HCT116 (cell line): ENCODE measurements at regions not wholly inside any gene's neighbourhood (a gene's known extent, or its start where the extent isn't known, plus 50 kb on each side); places are given as distances from the start of the nearest gene placed in this dataset.

ENCODE experiments used
- ATAC-seq: fragments of 200-7000 bp; cut with Tn5 transposase; 2 replicates; pipeline ENCODE4 v1.9.1; 2020; ENCODE audit warnings: mild to moderate bottlenecking, moderate library complexity
- BruUV-seq: library from RNA; stranded (reverse); fragments of 400-500 nt; replicated peaks from 2 replicates; lab custom pipeline; 2021; lab: Mats Ljungman, UMichigan
- CTCF ChIA-PET: fragments of 300-600 bp; sonication (Branson Sonifier 250); formaldehyde crosslinking; loops from one replicate; lab custom pipeline; 2021; ENCODE audit warnings: antibody characterized with exemption; lab: Charles Lee
- POLR2A ChIA-PET: fragments of 300-600, 350-600 bp; sonication (Branson Sonifier 250); formaldehyde crosslinking; loops from one replicate; lab custom pipeline; 2021; ENCODE audit warnings: antibody characterized with exemption; lab: Charles Lee
- RAD21 ChIA-PET, 2 experiments: fragments of 300-600 bp; sonication (Branson Sonifier 250); formaldehyde crosslinking; loops; one replicate each; lab custom pipeline; 2023; ENCODE audit warnings: low total read pairs in 2 of 2; ENCODE audit not compliant: uncharacterized antibody in 2 of 2, unreplicated experiment in 2 of 2, low non-redundant PET in 1 of 2; lab: Charles Lee
- DNase-seq: peaks from one replicate; pipeline ENCODE4 v3.0.0-alpha.2; 2010; ENCODE audit warnings: low read depth, low spot score
- H2AFZ ChIP-seq: fragments of 200-600 bp; shearing (Covaris generic), sonication (generic); 2 replicates; pipeline ENCODE4 v1.6.1; 2017; ENCODE audit warnings: low read depth, mixed run types, mixed read lengths, antibody characterized with exemption, low read length; ENCODE audit not compliant: poor library complexity, severe bottlenecking
- H3K27ac ChIP-seq: 2 replicates; pipeline ENCODE4 v1.5.1; 2012; ENCODE audit warnings: low read depth, low read length
- H3K27me3 ChIP-seq: fragments of 200-600 bp; sonication (generic); 2 replicates; pipeline ENCODE4 v1.6.1; 2016; ENCODE audit warnings: mixed run types, low read length, mixed read lengths; ENCODE audit not compliant: insufficient read depth
- H3K36me3 ChIP-seq, 2 experiments: fragments of 200-500 bp in 1 of 2; fragments of 200-600 bp in 1 of 2; sonication (Bioruptor generic) in 1 of 2; sonication (generic) in 1 of 2; 2 replicates each; pipeline versions ENCODE4 v1.5.1 to v1.6.1; 2014 to 2016; ENCODE audit warnings: low read length in 2 of 2, inconsistent platforms in 1 of 2, mixed read lengths in 1 of 2, mixed run types in 1 of 2; ENCODE audit not compliant: insufficient read depth in 2 of 2, control insufficient read depth in 1 of 2
- H3K4me1 ChIP-seq, 2 experiments: fragments of 200-600 bp in 1 of 2; sonication (generic) in 1 of 2; 2 replicates each; pipeline versions ENCODE4 v1.5.1 to v1.6.1; 2012 to 2017; ENCODE audit warnings: low read length in 2 of 2, inconsistent platforms in 1 of 2, mild to moderate bottlenecking in 1 of 2, mixed read lengths in 1 of 2, mixed run types in 1 of 2, moderate library complexity in 1 of 2; ENCODE audit not compliant: insufficient read depth in 2 of 2, control insufficient read depth in 1 of 2
- H3K4me2 ChIP-seq: fragments of 200-600 bp; sonication (generic); 2 replicates; pipeline ENCODE4 v1.6.1; 2017; ENCODE audit warnings: mixed run types, low read length, mixed read lengths
- H3K4me3 ChIP-seq, 2 experiments: fragments of 200-600 bp in 1 of 2; sonication (generic) in 1 of 2; replicated peaks in 1 of 2; 2 replicates each; pipeline ENCODE4 v1.5.1; 2011 to 2016; ENCODE audit warnings: low read length in 2 of 2, control low read depth in 1 of 2, low read depth in 1 of 2, mild to moderate bottlenecking in 1 of 2, mixed read lengths in 1 of 2, mixed run types in 1 of 2
- H3K79me2 ChIP-seq: fragments of 200-600 bp; sonication (generic); 2 replicates; pipeline ENCODE4 v1.6.1; 2017; ENCODE audit warnings: mild to moderate bottlenecking, mixed run types, low read length, moderate library complexity, mixed read lengths; ENCODE audit not compliant: insufficient read depth
- H3K9ac ChIP-seq: fragments of 200-600 bp; sonication (generic); 2 replicates; pipeline ENCODE4 v1.6.1; 2016; ENCODE audit warnings: low read length, mixed read lengths
- H3K9me2 ChIP-seq: fragments of 200-600 bp; sonication (generic), shearing (Covaris generic); 2 replicates; pipeline ENCODE4 v1.6.1; 2017; ENCODE audit warnings: mixed run types, mild to moderate bottlenecking, moderate library complexity; ENCODE audit not compliant: insufficient read depth
- H3K9me3 ChIP-seq, 2 experiments: fragments of 200-500 bp in 1 of 2; fragments of 200-600 bp in 1 of 2; sonication (Bioruptor generic) in 1 of 2; sonication (generic) in 1 of 2; 2 replicates each; pipeline ENCODE4 v1.6.1; 2014 to 2017; ENCODE audit warnings: low read length in 2 of 2, mixed read lengths in 2 of 2, inconsistent platforms in 1 of 2, low read depth in 1 of 2, mild to moderate bottlenecking in 1 of 2, mixed run types in 1 of 2, moderate library complexity in 1 of 2; ENCODE audit not compliant: control insufficient read depth in 1 of 2, insufficient read depth in 1 of 2
- H4K20me1 ChIP-seq: fragments of 200-600 bp; sonication (generic), shearing (Covaris generic); 2 replicates; pipeline ENCODE4 v1.6.1; 2017; ENCODE audit warnings: mixed run types, mild to moderate bottlenecking, moderate library complexity; ENCODE audit not compliant: insufficient read depth
- CBX3 ChIP-seq: IDR thresholded peaks from 2 replicates; pipeline ENCODE4 v1.6.1; 2012; ENCODE audit warnings: low read depth
- CEBPB ChIP-seq: IDR thresholded peaks from 2 replicates; pipeline ENCODE4 v1.6.1; 2012; ENCODE audit warnings: low read depth
- ELF1 ChIP-seq: IDR thresholded peaks from 2 replicates; pipeline ENCODE4 v1.6.1; 2012; ENCODE audit warnings: low read depth, borderline replicate concordance
- EZH2 ChIP-seq: fragments of 200-600 bp; sonication (generic); IDR thresholded peaks from 2 replicates; pipeline ENCODE4 v1.6.1; 2017; ENCODE audit warnings: antibody characterized with exemption, mixed run types
- EZH2phosphoT487 ChIP-seq: fragments of 200-600 bp; IDR thresholded peaks from 2 replicates; pipeline ENCODE4 v1.6.1; 2018; ENCODE audit warnings: antibody characterized with exemption, borderline replicate concordance
- JUND ChIP-seq: IDR thresholded peaks from 2 replicates; pipeline ENCODE4 v1.6.1; 2012
- POLR2A ChIP-seq: IDR thresholded peaks from 2 replicates; pipeline ENCODE4 v1.7.0; 2011; ENCODE audit warnings: borderline replicate concordance; ENCODE audit not compliant: insufficient read depth, insufficient read length; ENCODE audit errors: extremely low read depth
- POLR2AphosphoS5 ChIP-seq: IDR thresholded peaks from 2 replicates; pipeline ENCODE4 v1.6.1; 2011; ENCODE audit warnings: mild to moderate bottlenecking, low read depth, low read length, moderate library complexity
- SIN3A ChIP-seq: IDR thresholded peaks from 2 replicates; pipeline ENCODE4 v1.6.1; 2012; ENCODE audit warnings: low read depth
- SP1 ChIP-seq: IDR thresholded peaks from 2 replicates; pipeline ENCODE4 v1.6.1; 2012; ENCODE audit warnings: low read depth
- SRF ChIP-seq: IDR thresholded peaks from 2 replicates; pipeline ENCODE4 v1.6.1; 2012; ENCODE audit warnings: low read depth
- TCF7L2 ChIP-seq: IDR thresholded peaks from 2 replicates; pipeline ENCODE4 v1.7.0; 2011; ENCODE audit warnings: borderline replicate concordance, inconsistent platforms; ENCODE audit not compliant: insufficient read depth, insufficient read length; ENCODE audit errors: extremely low read depth
- YY1 ChIP-seq: IDR thresholded peaks from 2 replicates; pipeline ENCODE4 v1.6.1; 2011; ENCODE audit warnings: low read length, low read depth, moderate library complexity, mild to moderate bottlenecking; ENCODE audit not compliant: insufficient replicate concordance; ENCODE audit errors: extremely low read depth
- ZFX ChIP-seq: fragments of 450-650 bp; IDR thresholded peaks from 2 replicates; pipeline ENCODE4 v1.6.1; 2017
- ZNF274 ChIP-seq: fragments of 200-500 bp; sonication (Bioruptor generic); IDR thresholded peaks from 2 replicates; pipeline ENCODE4 v1.6.1; 2014; ENCODE audit warnings: mild to moderate bottlenecking, low read depth, low read length, inconsistent platforms
- intact Hi-C: fragments of 100-400 bp; cut with micrococcal nuclease; formaldehyde crosslinking; loops from 2 replicates; pipeline ENCODE4 v1.10.0; 2022
- TF ChIP-seq, protein P1 (sequence below): IDR thresholded peaks from 2 replicates; pipeline ENCODE4 v1.6.1; 2011; ENCODE audit warnings: mild to moderate bottlenecking, low read length, moderate library complexity; ENCODE audit not compliant: insufficient replicate concordance; ENCODE audit errors: extremely low read depth
- TF ChIP-seq, protein P2 (sequence below), 3 experiments: fragments of 200-600 bp in 1 of 3; sonication (generic) in 1 of 3; IDR thresholded peaks in 2 of 3; conservative IDR thresholded peaks in 1 of 3; 2 replicates each; pipeline ENCODE4 v1.5.1; 2012 to 2017; ENCODE audit warnings: low read depth in 2 of 3, low read length in 2 of 3, antibody characterized with exemption in 1 of 3, borderline replicate concordance in 1 of 3, control low read depth in 1 of 3, mild to moderate bottlenecking in 1 of 3, mixed read lengths in 1 of 3, mixed run types in 1 of 3, moderate library complexity in 1 of 3; ENCODE audit not compliant: insufficient read depth in 1 of 3
- TF ChIP-seq, protein P3 (sequence below): IDR thresholded peaks from 2 replicates; pipeline ENCODE4 v1.6.1; 2012

DNA sequence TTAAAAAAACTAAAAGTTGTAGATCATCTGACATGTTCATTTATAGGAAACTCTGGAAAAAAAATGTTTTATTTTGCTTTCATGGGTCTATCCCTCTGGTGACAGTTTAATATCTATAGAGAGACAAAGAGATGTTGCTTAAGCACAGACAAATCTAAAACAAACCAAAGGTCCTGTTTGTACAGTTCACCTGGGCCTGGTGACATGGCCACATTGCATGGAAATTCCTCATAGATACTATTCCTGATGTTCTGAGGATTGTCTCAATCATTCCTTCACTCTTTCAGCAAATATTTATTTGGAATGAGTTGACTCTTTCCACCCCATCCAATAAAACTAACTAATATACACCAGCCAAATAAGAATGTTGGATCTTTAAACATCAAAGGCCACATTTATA is 259.1 kb upstream of the NOCT start (continued):
- TF ChIP-seq POLR2AphosphoS5 = no peak

DNA sequence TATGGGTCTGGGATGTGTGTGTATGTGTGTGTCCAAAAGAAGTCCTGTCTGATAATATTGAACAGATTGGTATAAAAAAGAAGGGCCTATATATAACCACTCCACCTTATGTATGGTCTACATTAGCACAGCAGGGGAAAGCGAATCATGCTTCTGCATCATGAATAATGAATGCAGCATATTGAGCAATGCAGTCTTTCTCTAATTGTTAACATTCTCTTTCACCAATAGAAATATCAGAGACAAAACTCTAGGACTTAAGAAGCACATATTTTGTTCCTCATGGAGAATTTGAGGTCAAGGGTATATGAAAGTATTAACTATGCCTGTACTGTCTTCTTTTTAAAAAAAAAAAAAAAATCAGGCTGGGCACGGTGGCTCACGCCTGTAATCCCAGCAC is 264.3 kb upstream of the NOCT start:
- Histone ChIP-seq H3K4me2 (no peak overlapping the region), H3K9me3 (no peaks in the 10 kb centered on the region), H3K4me1 (no peaks in the 10 kb centered on the region), H3K9me2 (no peaks in the 10 kb centered on the region), H4K20me1 (no peaks in the 10 kb centered on the region), H3K36me3 (no peaks in the 10 kb centered on the region), H3K27me3 (no peaks in the 10 kb centered on the region), H3K79me2 (no peaks in the 10 kb centered on the region), H3K9ac (no peak overlapping the region), H2AFZ (no peak overlapping the region), H3K4me3 (no peak overlapping the region), H3K27ac (no peak overlapping the region)
- ChIA-PET POLR2A (no interaction called here), CTCF (no interaction called here), RAD21 (no interaction called here)
- TF ChIP-seq POLR2A (no peak), ZFX (no peak), CEBPB (no peak), SIN3A (no peak), CBX3 (no peak), YY1 (no peak), SP1 (no peak), JUND (no peak), SRF (no peak), ZNF274 (no peak), TCF7L2 (no peak), EZH2 (no peak), ELF1 (no peak), EZH2phosphoT487 (no peak)
- TF ChIP-seq, protein P1, sequence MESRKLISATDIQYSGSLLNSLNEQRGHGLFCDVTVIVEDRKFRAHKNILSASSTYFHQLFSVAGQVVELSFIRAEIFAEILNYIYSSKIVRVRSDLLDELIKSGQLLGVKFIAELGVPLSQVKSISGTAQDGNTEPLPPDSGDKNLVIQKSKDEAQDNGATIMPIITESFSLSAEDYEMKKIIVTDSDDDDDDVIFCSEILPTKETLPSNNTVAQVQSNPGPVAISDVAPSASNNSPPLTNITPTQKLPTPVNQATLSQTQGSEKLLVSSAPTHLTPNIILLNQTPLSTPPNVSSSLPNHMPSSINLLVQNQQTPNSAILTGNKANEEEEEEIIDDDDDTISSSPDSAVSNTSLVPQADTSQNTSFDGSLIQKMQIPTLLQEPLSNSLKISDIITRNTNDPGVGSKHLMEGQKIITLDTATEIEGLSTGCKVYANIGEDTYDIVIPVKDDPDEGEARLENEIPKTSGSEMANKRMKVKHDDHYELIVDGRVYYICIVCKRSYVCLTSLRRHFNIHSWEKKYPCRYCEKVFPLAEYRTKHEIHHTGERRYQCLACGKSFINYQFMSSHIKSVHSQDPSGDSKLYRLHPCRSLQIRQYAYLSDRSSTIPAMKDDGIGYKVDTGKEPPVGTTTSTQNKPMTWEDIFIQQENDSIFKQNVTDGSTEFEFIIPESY = no peak
- TF ChIP-seq, protein P2, sequence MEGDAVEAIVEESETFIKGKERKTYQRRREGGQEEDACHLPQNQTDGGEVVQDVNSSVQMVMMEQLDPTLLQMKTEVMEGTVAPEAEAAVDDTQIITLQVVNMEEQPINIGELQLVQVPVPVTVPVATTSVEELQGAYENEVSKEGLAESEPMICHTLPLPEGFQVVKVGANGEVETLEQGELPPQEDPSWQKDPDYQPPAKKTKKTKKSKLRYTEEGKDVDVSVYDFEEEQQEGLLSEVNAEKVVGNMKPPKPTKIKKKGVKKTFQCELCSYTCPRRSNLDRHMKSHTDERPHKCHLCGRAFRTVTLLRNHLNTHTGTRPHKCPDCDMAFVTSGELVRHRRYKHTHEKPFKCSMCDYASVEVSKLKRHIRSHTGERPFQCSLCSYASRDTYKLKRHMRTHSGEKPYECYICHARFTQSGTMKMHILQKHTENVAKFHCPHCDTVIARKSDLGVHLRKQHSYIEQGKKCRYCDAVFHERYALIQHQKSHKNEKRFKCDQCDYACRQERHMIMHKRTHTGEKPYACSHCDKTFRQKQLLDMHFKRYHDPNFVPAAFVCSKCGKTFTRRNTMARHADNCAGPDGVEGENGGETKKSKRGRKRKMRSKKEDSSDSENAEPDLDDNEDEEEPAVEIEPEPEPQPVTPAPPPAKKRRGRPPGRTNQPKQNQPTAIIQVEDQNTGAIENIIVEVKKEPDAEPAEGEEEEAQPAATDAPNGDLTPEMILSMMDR (IDR thresholded peaks at IDR 0.05 in 2 of 3, conservative IDR thresholded peaks at IDR 0.05 in 1 of 3; ENCODE audit: borderline replicate concordance in 1 of 3, insufficient read depth in 1 of 3, low read depth in 2 of 3, low read length in 2 of 3) = no peak
- TF ChIP-seq, protein P3, sequence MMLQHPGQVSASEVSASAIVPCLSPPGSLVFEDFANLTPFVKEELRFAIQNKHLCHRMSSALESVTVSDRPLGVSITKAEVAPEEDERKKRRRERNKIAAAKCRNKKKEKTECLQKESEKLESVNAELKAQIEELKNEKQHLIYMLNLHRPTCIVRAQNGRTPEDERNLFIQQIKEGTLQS = no peak
- ATAC-seq = no peak
- intact Hi-C loops = no loop called here
- DNase-seq = no peak
- BruUV-seq = no TSS peak
